Suppressor macrophage treated with lipopolysaccharide for 1 hour (primary cell): ENCODE measurements at regions not wholly inside any gene's neighbourhood (a gene's known extent, or its start where the extent isn't known, plus 50 kb on each side); places are given as distances from the start of the nearest gene placed in this dataset.

ENCODE experiments used
- DNase-seq, 3 donors: peaks; one replicate each; pipeline ENCODE4 v3.0.0-alpha.2; 2020 to 2022

- DNase-seq, result no peak
Observed at GRCh38 chr1:60984062-60984799, 98.1 kb upstream of the NFIA start.

DNA sequence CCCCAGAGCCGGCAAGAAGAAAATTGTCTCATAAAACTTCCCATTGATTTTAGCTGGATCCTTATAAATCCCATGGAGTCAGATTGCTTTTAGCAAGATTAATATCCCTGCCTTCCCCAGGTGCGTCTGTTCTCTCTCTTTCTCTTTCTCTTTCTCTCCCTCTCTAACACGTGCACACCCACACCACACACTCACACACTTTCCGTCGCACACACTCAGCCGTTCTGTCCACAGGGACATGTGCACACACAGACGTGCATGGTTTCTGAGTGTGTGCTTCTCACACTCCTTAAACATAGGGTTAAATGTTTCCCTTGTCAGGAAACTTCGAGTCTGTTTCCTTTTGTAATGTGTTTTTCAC, 98.7 kb upstream of the NFIA start:
- DNase-seq, result no peak

- DNase-seq, result no peak
Observed at GRCh38 chr1:60982539-60982938, 99.8 kb upstream of the NFIA start.

GRCh38 chr1:60981357-60981756, 101.0 kb upstream of the NFIA start:
- DNase-seq, result no peak

GRCh38 chr1:60978421-60979357, 103.7 kb upstream of the NFIA start:
- DNase-seq, result peak; percentile 33 to 46 (median 46)

DNA sequence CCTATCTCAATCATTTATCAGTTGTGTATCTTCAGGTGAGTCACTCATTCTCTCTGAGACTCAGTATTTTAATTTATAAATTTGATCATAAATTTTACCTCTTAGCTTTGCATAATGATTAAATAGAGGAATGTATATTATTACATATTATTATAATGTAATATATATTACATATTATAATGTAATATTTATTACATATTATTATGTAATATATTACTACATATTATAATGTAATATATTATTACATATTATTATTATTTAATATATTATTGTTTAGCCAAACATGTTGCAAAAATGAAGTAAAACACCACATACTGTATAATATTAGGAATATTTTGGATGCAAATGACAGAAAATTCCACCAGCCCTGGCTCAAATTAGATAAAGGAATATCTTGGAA, 104.7 kb upstream of the NFIA start:
- DNase-seq, result no peak

- DNase-seq, result no peak
Observed at GRCh38 chr1:60974524-60975372, 107.6 kb upstream of the NFIA start.

- DNase-seq, result no peak
Observed at GRCh38 chr1:60973668-60974067, 108.7 kb upstream of the NFIA start.

- DNase-seq, result no peak
Observed at GRCh38 chr1:60972841-60973364, 109.5 kb upstream of the NFIA start.

GRCh38 chr1:60971330-60971729, 111.0 kb upstream of the NFIA start:
- no peak for DNase-seq

GRCh38 chr1:60969971-60970509, 112.3 kb upstream of the NFIA start:
- no peak for DNase-seq

- no peak for DNase-seq
Observed at GRCh38 chr1:60965280-60965854, 117.0 kb upstream of the NFIA start.

DNA sequence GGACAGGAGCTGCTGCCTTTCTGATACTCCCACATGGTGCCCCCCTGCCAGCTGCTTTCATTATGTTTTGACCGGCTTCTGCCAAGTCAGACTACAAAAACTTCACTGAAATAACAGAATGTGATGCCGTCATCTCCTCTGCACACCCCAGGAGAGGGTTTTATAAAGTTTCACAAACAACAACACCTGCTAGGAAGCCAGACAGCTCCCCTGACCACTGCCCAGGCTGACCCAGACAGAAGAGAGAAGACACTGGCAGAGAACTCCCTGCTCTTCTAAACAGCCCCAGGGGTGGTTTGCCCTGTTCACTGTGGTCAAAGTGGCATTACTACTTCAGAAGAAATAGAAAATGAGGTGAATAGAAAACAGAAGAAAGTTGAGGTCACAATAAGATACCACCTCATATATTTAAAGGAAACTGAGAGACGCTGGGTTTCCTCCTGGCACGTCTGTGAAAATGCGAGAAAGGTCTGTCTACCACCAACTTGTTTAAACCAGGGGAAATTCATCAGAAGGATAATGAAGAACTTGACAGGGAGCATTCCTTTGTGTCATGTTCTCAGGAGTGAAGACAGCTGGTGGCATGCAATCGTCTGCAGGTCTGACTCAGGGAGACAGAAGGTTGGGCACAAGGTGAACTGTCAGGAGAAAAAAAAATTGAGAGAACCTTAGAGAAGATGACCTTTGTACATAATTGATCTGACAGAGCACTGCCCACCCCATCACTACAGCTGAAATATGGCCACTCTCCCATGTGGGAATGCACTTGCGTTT, 119.0 kb upstream of the NFIA start:
- no peak for DNase-seq

DNA sequence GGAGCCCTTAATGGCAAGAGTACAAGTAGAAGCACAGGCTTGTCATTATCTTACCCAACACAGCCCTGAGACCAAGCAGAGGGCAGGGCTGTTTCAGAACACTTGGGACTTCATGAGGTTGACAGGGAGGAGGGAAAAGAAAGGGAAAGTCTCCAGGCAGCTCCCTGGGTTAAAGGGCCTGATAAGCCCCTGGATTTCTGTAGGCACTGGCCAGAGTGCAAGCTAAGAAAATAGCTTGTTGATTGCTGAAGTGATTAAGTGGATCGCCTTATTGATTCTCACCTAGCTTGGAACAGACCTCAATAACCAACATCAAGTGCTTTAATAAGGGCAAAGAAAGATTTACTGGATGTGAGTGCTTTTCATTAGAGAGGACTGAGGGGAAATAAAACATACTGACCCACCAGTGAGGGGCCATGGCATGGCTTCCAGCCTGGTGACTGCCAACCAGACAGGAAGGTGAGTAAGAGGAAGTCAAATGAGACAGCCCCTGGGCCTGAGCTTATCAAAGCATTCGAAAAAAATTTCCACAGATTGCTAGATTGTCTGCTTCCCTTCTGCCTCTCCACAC, 121.4 kb upstream of the NFIA start:
- peak in 1 of 3 donors; percentile 10 for DNase-seq

GRCh38 chr1:60959701-60960100, 122.7 kb upstream of the NFIA start:
- no peak for DNase-seq

DNA sequence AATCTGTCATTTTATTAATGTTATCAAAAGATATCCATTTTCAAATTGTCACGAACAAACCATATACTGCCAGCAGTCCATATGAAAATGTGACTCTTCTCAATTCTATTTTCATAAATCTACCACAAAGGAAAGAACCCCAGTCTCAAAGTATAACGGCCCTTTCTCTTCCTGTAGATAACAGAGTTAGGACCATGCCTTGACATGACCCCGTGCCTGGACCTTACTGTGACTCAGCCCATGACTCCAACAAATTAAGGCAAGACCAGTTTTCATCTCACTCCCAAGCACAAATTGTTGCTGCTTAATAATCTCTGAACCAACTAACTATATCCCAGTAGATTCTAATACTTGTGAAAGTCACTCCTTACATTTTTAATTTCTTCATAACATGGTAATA, 124.4 kb upstream of the NFIA start:
- no peak for DNase-seq

- no peak for DNase-seq
Observed at GRCh38 chr1:60956520-60956919, 125.8 kb upstream of the NFIA start.

DNA sequence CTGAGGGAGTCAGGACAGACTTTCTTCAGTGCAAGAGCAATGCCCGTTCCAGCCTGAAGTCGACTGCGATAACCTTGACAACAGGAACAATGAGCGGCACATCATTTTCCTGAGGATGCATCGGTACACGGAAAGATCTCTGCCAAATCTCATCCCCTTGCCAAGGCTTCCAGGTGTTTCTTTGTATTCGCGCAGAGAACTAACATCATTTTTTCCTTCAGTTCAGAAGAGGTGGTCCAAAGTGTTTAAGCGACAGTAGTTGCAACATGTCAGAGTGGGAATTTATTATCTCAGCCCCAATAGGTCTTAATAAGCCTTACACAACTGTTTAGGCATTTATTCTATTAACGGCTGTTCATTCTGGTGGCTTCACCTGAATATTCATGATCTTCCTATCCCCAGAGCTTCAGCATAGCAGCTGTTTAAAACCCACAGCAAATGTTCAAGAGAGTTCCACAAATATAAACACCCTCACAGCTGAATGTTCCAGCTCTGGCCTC, 129.7 kb upstream of the NFIA start:
- DNase-seq, result no peak

DNA sequence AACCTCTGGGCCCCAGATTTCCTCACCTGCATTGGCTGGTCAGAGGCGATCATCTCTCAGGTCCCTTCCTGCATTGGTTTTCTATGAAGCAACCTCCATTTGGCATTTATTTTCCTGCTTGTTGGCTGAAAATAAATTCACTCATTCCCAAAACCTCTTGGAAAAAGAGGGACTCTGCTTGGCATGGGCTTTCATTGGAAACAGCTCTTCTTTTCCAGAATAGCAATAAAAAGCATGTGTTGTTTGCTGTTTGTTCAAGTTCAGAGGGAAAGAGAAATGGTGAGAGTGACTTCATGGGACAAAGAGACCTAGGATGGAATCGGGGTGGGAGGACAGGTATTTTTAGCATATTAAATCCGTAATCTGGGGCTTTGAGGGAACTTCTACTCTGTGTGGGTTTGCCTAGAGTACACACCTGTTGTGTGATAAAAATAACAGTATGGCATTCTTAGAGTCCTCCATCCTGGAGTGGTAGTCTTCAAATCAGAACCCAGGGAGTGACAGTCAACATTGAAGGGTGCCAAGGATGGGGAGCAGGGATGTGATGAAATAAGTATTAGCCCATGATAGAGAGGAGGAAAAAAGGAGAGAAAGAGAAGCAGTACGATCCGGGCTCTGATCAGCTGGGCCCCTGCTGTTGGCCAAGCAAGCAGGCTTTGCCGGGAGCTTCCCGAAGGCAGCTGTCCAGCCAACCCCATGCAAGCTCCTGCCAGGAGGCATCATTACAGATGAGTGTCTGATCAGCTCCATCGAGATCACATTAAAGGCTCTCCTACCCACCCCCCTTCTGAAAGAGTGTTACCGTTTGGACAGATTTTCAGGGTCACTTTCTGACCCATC, 131.9 kb upstream of the NFIA start:
- no peak for DNase-seq

DNA sequence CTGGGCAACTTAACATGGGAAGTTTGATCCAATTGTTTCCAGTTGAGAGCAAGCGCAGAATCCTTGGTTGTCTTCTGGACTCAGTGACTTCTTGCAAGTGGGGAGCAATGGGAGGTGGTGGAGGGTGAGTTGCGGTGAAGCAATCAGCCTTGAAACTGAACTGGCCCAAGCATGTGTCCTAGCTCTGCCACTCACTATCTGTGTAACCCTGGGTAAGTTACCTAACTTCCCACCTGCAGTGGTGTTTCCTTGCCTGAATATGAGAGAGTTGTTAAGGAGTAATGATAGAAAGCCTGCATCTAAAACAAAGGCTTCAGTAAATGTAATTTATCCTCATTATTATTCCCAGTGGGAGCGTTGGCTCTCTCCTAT, 132.5 kb upstream of the NFIA start:
- DNase-seq, result no peak
